Ascending aorta (tissue), 2 donors: ENCODE measurements at regions not wholly inside any gene's neighbourhood (a gene's known extent, or its start where the extent isn't known, plus 50 kb on each side); places are given as distances from the start of the nearest gene placed in this dataset.

Experiments used
- DNase-seq, 2 donors: peaks; one replicate each; pipeline ENCODE4 v3.0.0-alpha.2; 2019; ENCODE audit warnings: low spot score in 2 of 2
- H3K27ac ChIP-seq, 2 donors: fragments of 200-600 bp; sonication (generic); one replicate each; pipeline ENCODE4 v1.5.1; 2016 to 2017; ENCODE audit warnings: mild to moderate bottlenecking in 1 of 2
- H3K27me3 ChIP-seq: fragments of 200-600 bp; sonication (generic); one replicate; pipeline ENCODE4 v1.5.1; 2017
- H3K36me3 ChIP-seq, 2 donors: fragments of 200-600 bp; sonication (generic); one replicate each; pipeline ENCODE4 v1.5.1; 2016
- H3K4me1 ChIP-seq, 2 donors: fragments of 200-600 bp; sonication (generic); one replicate each; pipeline ENCODE4 v1.5.1; 2016 to 2017; ENCODE audit warnings: mild to moderate bottlenecking in 1 of 2
- H3K4me3 ChIP-seq, 2 donors: fragments of 200-600 bp; sonication (generic); one replicate each; pipeline ENCODE4 v1.5.1; 2016 to 2017; ENCODE audit warnings: mild to moderate bottlenecking in 1 of 2
- H3K9me3 ChIP-seq, 2 donors: fragments of 200-600 bp; sonication (generic); one replicate each; pipeline ENCODE4 v1.5.1; 2016
- intact Hi-C: fragments of 100-400 bp; cut with DNase I; formaldehyde crosslinking; loops from one replicate; pipeline ENCODE4 v1.15.1; 2023
- TF ChIP-seq, protein P1 (sequence below), 3 experiments: fragments of 200-600 bp in 2 of 3; fragments of 450-650 bp in 1 of 3; sonication (generic) in 2 of 3; IDR thresholded peaks; one replicate each; pipeline ENCODE4 v1.5.1; 2016 to 2019; ENCODE audit warnings: antibody characterized with exemption in 3 of 3, mild to moderate bottlenecking in 1 of 3, moderate library complexity in 1 of 3

DNA sequence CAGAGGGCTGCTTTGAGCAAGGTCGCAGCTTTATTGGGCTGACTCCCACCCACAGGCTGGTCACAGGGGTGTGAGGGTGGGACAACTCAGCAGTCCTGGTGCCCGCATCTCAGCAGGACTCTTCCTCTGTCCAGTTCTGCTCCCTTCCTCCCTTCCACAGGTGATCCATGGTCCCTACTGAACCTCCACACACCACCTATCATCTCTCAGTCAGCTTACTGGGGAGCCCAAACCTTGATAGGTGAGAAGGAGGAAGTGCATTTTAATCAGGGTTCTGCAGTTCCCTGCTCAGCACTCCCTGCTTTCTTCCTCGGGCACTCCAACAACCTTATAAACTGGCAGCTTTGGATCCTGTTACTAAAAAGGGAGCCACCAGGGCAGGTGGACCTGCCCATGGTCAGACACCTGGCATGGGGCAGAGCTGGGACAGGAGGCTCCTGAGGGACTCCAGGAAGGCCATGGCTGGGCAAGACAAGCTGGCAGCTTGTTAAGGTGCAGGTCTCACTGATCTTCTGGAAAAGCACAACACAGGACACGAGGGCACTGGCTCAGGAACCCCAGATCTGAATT is 664.6 kb downstream of the BCL11B start:
- Histone ChIP-seq H3K27ac (no peak overlapping the region), H3K27me3 (no peaks in the 10 kb centered on the region), H3K4me1 (no peaks in the 10 kb centered on the region), H3K4me3 (no peak overlapping the region), H3K36me3 (no peaks in the 10 kb centered on the region), H3K9me3 (no peaks in the 10 kb centered on the region)
- intact Hi-C loops = no loop called here
- TF ChIP-seq, protein P1, sequence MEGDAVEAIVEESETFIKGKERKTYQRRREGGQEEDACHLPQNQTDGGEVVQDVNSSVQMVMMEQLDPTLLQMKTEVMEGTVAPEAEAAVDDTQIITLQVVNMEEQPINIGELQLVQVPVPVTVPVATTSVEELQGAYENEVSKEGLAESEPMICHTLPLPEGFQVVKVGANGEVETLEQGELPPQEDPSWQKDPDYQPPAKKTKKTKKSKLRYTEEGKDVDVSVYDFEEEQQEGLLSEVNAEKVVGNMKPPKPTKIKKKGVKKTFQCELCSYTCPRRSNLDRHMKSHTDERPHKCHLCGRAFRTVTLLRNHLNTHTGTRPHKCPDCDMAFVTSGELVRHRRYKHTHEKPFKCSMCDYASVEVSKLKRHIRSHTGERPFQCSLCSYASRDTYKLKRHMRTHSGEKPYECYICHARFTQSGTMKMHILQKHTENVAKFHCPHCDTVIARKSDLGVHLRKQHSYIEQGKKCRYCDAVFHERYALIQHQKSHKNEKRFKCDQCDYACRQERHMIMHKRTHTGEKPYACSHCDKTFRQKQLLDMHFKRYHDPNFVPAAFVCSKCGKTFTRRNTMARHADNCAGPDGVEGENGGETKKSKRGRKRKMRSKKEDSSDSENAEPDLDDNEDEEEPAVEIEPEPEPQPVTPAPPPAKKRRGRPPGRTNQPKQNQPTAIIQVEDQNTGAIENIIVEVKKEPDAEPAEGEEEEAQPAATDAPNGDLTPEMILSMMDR (IDR thresholded peaks at IDR 0.05) = no peak
- no peak for DNase-seq

DNA sequence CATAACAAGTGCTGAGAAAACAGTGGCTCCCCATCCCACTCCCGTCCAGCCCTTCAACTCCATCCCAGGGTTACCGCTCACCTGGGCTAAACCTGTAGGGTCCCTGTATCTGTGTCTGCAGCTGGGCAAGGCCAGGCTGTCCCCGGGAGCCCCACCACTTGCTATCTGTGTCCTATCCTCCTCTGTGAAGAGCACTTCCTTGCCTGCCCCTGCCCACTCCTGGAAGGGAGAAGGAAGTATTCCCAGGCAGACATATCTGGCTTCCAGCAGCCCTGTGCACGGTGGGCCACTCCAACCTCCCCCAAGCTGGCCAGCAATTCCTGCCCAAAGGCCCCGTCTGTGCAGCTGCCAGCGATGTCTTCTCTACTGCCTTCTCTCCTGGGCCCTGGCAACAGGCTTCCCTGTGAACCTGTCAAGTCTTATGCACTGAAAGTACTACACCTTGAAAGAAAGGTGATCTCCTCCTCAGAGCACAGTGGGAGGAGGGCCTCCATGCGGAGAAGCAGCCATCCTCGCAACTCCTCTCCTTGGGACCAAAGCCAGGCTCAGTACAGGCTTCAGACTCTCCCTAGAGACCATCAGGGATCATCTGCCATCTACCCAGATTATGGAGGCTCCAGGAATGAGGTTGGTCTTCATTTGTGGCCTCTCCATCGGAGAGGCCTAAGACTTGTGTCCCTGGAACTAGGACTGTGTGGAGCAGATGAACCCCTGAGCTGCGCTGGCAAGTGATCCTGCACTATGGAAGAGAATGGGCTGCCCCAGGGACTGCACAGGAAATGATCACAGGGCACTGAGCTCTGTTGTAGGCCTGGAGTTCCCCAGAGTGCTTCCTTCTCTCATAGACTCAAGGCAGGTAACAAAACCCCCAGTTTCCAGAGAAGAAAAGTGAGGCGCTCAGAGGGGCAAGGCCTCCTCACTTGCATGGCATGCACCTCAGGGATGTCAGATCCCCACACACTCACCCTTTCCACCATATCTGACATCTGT is 663.6 kb downstream of the BCL11B start:
- H3K27me3 ChIP-seq = no peaks in the 10 kb centered on the region
- no peaks in the 10 kb centered on the region for H3K4me1 ChIP-seq
- TF ChIP-seq, protein P1 (IDR thresholded peaks at IDR 0.05) = no peak
- H3K36me3 ChIP-seq = no peaks in the 10 kb centered on the region
- H3K9me3 ChIP-seq = no peaks in the 10 kb centered on the region
- intact Hi-C loops = no loop called here
- DNase-seq = no peak
- H3K4me3 ChIP-seq = no peak overlapping the region
- H3K27ac ChIP-seq = no peak overlapping the region

DNA sequence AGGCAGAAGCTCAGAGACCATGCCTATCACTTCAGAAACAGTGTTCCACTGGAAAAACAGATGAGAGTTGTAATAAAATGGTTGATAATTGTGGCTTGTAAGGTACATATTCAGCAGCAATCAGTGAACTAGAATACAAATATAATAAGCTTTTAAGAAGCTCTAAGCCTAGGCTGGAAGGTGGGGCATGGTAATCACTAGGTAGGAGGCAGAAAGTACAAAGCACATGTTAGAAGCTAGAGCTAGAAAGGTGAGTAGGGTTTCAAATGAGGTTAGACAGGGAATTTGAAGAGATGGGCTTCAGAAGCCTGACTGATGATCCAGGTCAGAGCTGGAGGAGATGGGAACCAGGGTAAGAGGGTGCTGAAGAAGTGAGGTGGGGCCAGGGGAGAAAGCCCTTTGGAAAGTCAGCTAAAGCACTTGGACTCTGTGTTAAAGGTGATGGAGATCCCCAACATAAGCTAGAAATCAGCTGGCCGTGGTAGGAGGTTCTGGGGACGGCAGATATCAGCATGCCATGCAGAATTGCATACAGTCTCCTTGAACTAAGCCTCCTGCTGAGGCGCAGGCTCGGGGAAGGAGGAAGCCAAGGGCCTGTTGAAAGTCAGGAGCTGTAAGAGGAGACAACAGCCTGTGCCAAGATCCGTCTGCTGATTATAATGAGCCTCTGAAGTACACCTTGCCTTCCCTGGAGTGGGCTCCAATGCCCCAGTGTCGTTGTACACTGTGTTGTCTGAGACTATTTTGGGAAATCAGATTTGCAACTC is 659.4 kb downstream of the BCL11B start:
- intact Hi-C loops = no loop called here

DNA sequence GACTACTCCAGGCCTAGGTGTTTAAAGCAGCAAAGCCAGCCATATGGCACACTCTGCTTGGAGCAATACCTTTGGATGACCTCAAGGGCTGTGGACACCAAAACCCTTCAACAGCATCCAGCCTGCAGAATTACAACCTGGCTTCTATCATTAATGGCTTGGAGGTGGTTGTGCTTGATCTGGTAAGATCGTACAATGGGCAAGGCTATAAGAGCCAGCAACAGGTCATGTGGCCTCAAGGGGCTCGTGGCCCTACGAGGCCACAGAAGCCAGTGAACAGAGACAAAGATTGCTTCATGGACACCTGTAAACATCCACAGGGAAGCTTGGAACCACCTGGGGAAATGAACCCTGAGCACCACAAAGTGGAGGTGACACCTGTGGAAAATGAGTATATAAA is 657.3 kb downstream of the BCL11B start:
- Histone ChIP-seq H3K27ac (no peak overlapping the region), H3K4me1 (no peaks in the 10 kb centered on the region), H3K9me3 (no peaks in the 10 kb centered on the region), H3K4me3 (no peak overlapping the region), H3K27me3 (no peaks in the 10 kb centered on the region), H3K36me3 (no peaks in the 10 kb centered on the region)
- DNase-seq = no peak
- intact Hi-C loops = no loop called here
- TF ChIP-seq, protein P1 (IDR thresholded peaks at IDR 0.05) = no peak

More for the DNA sequence above, 659.4 kb downstream of the BCL11B start:
- TF ChIP-seq, protein P1 (IDR thresholded peaks at IDR 0.05) = no peak
- no peaks in the 10 kb centered on the region for H3K4me1 ChIP-seq
- no peak for DNase-seq
- no peaks in the 10 kb centered on the region for H3K36me3 ChIP-seq
- no peak overlapping the region for H3K4me3 ChIP-seq
- no peaks in the 10 kb centered on the region for H3K9me3 ChIP-seq
- no peaks in the 10 kb centered on the region for H3K27me3 ChIP-seq
- H3K27ac ChIP-seq = no peak overlapping the region

DNA sequence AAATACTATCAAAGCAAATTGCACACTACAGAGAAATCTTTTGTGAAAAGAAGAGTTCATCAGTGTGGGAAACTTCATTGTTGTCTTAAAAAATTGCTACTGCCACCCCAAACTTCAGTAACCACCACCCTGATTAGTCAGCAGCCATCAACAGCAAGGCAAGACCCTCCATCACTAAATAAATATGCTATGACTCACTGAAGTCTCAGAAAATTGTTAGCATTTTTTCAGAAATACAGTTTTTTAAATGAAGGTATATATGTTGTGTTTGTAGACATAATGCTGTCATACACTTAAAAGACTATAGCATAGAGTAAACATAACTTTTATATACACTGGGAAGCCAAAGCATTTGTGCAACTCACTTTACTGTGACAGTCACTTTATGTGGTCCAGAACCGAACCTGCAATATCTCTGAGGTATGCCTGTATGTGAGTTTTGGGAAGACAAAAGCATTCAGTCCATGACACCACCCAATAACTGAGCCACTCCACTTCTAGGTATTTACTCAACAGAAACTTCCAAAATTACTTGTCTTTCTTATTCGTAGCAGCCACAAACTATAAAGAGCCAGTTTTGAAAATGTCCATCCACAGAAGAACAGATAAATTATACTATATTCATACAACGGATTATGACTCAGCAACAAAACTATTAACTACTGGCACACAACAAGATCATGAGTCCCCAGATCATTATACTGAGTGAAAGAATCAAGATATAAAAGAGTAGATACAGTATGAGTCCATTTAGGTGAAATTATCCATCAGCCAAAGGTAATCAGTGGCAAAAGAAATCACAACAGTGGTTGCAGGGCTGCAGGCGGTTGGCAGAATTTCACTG is 649.6 kb downstream of the BCL11B start:
- Histone ChIP-seq H3K36me3 (no peaks in the 10 kb centered on the region), H3K4me1 (no peaks in the 10 kb centered on the region), H3K4me3 (no peak overlapping the region), H3K9me3 (no peaks in the 10 kb centered on the region), H3K27ac (no peak overlapping the region), H3K27me3 (no peaks in the 10 kb centered on the region)
- DNase-seq = no peak
- intact Hi-C loops = no loop called here
- TF ChIP-seq, protein P1 (IDR thresholded peaks at IDR 0.05) = no peak
